Body of pancreas (tissue), 4 donors: ENCODE measurements at regions not wholly inside any gene's neighbourhood (a gene's known extent, or its start where the extent isn't known, plus 50 kb on each side); places are given as distances from the start of the nearest gene placed in this dataset.
A peak's percentile ranks its signal among the peaks of the same experiment; 100 is the strongest.

Experiments
- ATAC-seq: fragments of 150-250 bp; one replicate; pipeline ENCODE4 v1.9.1; 2016
- DNase-seq, 4 donors: peaks; one replicate each; pipeline ENCODE4 v3.0.0-alpha.2; 2019
- H3K27ac ChIP-seq, 4 donors: fragments of 200-600 bp; sonication (generic); 1 replicate in 3 of 4; 2 replicates in 1 of 4; pipeline versions ENCODE4 v1.5.1 to v1.6.1; 2016 to 2019; ENCODE audit warnings: mild to moderate bottlenecking in 1 of 4, mixed read lengths in 1 of 4, moderate library complexity in 1 of 4
- H3K27me3 ChIP-seq, 2 donors: fragments of 200-600 bp; sonication (generic); one replicate each; pipeline ENCODE4 v1.6.0; 2016; ENCODE audit warnings: mild to moderate bottlenecking in 1 of 2
- H3K36me3 ChIP-seq, 2 donors: fragments of 200-600 bp; sonication (generic); replicated peaks in 1 of 2; 2 replicates each; pipeline ENCODE4 v1.5.1; 2016; ENCODE audit warnings: low read depth in 2 of 2; ENCODE audit not compliant: insufficient read depth in 1 of 2
- H3K4me1 ChIP-seq: fragments of 200-600 bp; sonication (generic); one replicate; pipeline ENCODE4 v1.6.0; 2016
- H3K4me3 ChIP-seq, 2 donors: fragments of 200-600 bp; sonication (generic); 1 replicate in 1 of 2; 2 replicates in 1 of 2; pipeline ENCODE4 v1.5.1; 2016 to 2019
- H3K9me3 ChIP-seq, 3 donors: fragments of 200-600 bp; sonication (generic); 1 replicate in 2 of 3; 2 replicates in 1 of 3; pipeline ENCODE4 v1.5.1; 2016
- POLR2A ChIP-seq, 3 donors: fragments of 450-650 bp; IDR thresholded peaks; one replicate each; pipeline ENCODE4 v1.6.1; 2016; ENCODE audit warnings: antibody characterized with exemption in 3 of 3, mild to moderate bottlenecking in 2 of 3
- WGBS, 2 donors: methylation state at CpG; one replicate each; pipeline ENCODE4 v1.1.5; 2017; 5-methylcytosine and 5-hydroxymethylcytosine counted together
- intact Hi-C: fragments of 100-400 bp; cut with DNase I; formaldehyde crosslinking; loops from one replicate; pipeline ENCODE4 v1.15.1; 2023
- TF ChIP-seq, protein P1 (sequence below), 7 experiments: fragments of 450-650 bp in 4 of 7; fragments of 200-600 bp in 3 of 7; sonication (generic) in 3 of 7; IDR thresholded peaks; one replicate each; pipeline ENCODE4 v1.5.1; 2016 to 2019; ENCODE audit warnings: antibody characterized with exemption in 7 of 7

- no peak overlapping the region for H3K27ac ChIP-seq
- TF ChIP-seq POLR2A (IDR thresholded peaks at IDR 0.05), result no peak
- TF ChIP-seq, protein P1, sequence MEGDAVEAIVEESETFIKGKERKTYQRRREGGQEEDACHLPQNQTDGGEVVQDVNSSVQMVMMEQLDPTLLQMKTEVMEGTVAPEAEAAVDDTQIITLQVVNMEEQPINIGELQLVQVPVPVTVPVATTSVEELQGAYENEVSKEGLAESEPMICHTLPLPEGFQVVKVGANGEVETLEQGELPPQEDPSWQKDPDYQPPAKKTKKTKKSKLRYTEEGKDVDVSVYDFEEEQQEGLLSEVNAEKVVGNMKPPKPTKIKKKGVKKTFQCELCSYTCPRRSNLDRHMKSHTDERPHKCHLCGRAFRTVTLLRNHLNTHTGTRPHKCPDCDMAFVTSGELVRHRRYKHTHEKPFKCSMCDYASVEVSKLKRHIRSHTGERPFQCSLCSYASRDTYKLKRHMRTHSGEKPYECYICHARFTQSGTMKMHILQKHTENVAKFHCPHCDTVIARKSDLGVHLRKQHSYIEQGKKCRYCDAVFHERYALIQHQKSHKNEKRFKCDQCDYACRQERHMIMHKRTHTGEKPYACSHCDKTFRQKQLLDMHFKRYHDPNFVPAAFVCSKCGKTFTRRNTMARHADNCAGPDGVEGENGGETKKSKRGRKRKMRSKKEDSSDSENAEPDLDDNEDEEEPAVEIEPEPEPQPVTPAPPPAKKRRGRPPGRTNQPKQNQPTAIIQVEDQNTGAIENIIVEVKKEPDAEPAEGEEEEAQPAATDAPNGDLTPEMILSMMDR (IDR thresholded peaks at IDR 0.05), result no peak
- no peak for ATAC-seq
Observed at GRCh38 chr5:103902893-103903292, 340.3 kb upstream of the NUDT12 start.

GRCh38 chr5:103901885-103902284, 339.3 kb upstream of the NUDT12 start:
- Histone ChIP-seq H3K9me3 (no peaks in the 10 kb centered on the region), H3K4me1 (no peaks in the 10 kb centered on the region), H3K27me3 (no peaks in the 10 kb centered on the region), H3K36me3 (no peaks in the 10 kb centered on the region), H3K27ac (no peak overlapping the region), H3K4me3 (no peak overlapping the region)
- no peak for TF ChIP-seq POLR2A (IDR thresholded peaks at IDR 0.05)
- TF ChIP-seq, protein P1 (IDR thresholded peaks at IDR 0.05), result no peak
- WGBS, 2 donors, result 56 to 57% methylated on average over 1 of the region's 1 CpG
- intact Hi-C loops, result no loop called here
- DNase-seq (no peak), ATAC-seq (no peak)

More at GRCh38 chr5:103902893-103903292, 340.3 kb upstream of the NUDT12 start:
- DNase-seq, result no peak
- no peaks in the 10 kb centered on the region for H3K4me1 ChIP-seq
- H3K9me3 ChIP-seq, result no peaks in the 10 kb centered on the region
- H3K36me3 ChIP-seq, result no peaks in the 10 kb centered on the region
- no peak overlapping the region for H3K4me3 ChIP-seq
- intact Hi-C loops, result no loop called here
- H3K27me3 ChIP-seq, result no peaks in the 10 kb centered on the region
- 73 to 83% methylated on average over 3 of the region's 3 CpGs for WGBS, 2 donors

GRCh38 chr5:103896593-103896992, 334.0 kb upstream of the NUDT12 start:
- H3K27ac ChIP-seq, result no peak overlapping the region
- DNase-seq (no peak), ATAC-seq (no peak)
- H3K36me3 ChIP-seq, result no peaks in the 10 kb centered on the region
- intact Hi-C loops, result no loop called here
- no peaks in the 10 kb centered on the region for H3K27me3 ChIP-seq
- H3K4me3 ChIP-seq, result no peak overlapping the region
- TF ChIP-seq POLR2A (IDR thresholded peaks at IDR 0.05), result no peak
- TF ChIP-seq, protein P1 (IDR thresholded peaks at IDR 0.05), result no peak
- 80 to 88% methylated on average over 3 of the region's 3 CpGs for WGBS, 2 donors
- no peaks in the 10 kb centered on the region for H3K9me3 ChIP-seq
- no peaks in the 10 kb centered on the region for H3K4me1 ChIP-seq

DNA sequence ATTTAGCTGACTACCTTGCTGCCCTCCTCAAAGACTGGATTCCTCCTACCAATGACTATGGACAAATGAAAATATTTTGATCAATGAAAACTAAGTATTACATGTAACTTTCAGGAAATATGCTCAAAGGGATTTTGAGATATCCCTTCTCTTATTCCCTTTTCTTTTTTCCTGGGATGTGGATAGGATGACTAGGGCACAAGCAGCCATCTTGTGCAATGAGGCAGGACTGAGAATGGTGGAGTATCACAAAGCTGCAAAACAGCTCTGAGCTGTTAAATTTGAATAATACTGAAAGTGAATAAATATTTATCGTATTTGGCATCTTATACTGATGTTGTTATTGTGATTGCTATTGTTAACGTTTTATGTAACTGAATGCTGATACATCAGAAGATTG, 333.1 kb upstream of the NUDT12 start:
- no peaks in the 10 kb centered on the region for H3K27me3 ChIP-seq
- no peak for ATAC-seq
- 79 to 85% methylated on average over 2 of the region's 2 CpGs for WGBS, 2 donors
- no peak overlapping the region for H3K27ac ChIP-seq
- TF ChIP-seq, protein P1 (IDR thresholded peaks at IDR 0.05), result no peak
- no peak for TF ChIP-seq POLR2A (IDR thresholded peaks at IDR 0.05)
- H3K9me3 ChIP-seq, result no peaks in the 10 kb centered on the region
- no peak for DNase-seq
- H3K36me3 ChIP-seq, result no peaks in the 10 kb centered on the region
- intact Hi-C loops, result no loop called here
- H3K4me1 ChIP-seq, result no peaks in the 10 kb centered on the region
- H3K4me3 ChIP-seq, result no peak overlapping the region

- no peaks in the 10 kb centered on the region for H3K36me3 ChIP-seq
- TF ChIP-seq, protein P1 (IDR thresholded peaks at IDR 0.05), result no peak
- no peak for TF ChIP-seq POLR2A (IDR thresholded peaks at IDR 0.05)
- intact Hi-C loops, result no loop called here
- peak in 1 of 4 donors; percentile 6 for DNase-seq
- no peak overlapping the region for H3K4me3 ChIP-seq
- H3K27me3 ChIP-seq, result no peaks in the 10 kb centered on the region
- no peak for ATAC-seq
- H3K4me1 ChIP-seq, result no peaks in the 10 kb centered on the region
- no peaks in the 10 kb centered on the region for H3K9me3 ChIP-seq
- no peak overlapping the region for H3K27ac ChIP-seq
Observed at GRCh38 chr5:103894882-103895281, 332.3 kb upstream of the NUDT12 start.
